WTC11 (cell line): ENCODE measurements at regions not wholly inside any gene's neighbourhood (a gene's known extent, or its start where the extent isn't known, plus 50 kb on each side); places are given as distances from the start of the nearest gene placed in this dataset.

Experiments used
- ATAC-seq: fragments of 200-7000 bp; cut with Tn5 transposase; 2 replicates; pipeline ENCODE4 v1.10.0; 2021; ENCODE audit warnings: mild to moderate bottlenecking, moderate library complexity
- CTCF ChIA-PET: fragments of 300-600 bp; sonication (Branson Sonifier 250); formaldehyde crosslinking; loops from one replicate; lab custom pipeline; 2021; ENCODE audit warnings: antibody characterized with exemption; lab: Charles Lee
- POLR2A ChIA-PET: fragments of 350-600 bp; sonication (Branson Sonifier 250); formaldehyde crosslinking; loops from one replicate; lab custom pipeline; 2021; ENCODE audit warnings: antibody characterized with exemption; lab: Charles Lee
- DNase-seq: peaks from one replicate; pipeline ENCODE4 v3.0.0; 2021; ENCODE audit warnings: low spot score
- H3K27ac Mint-ChIP-seq: 2 replicates; pipeline ENCODE4 v1.8.0; 2021; ENCODE audit warnings: mixed read lengths
- H3K27me3 Mint-ChIP-seq: 2 replicates; pipeline ENCODE4 v1.8.0; 2021; ENCODE audit warnings: low read depth, mild to moderate bottlenecking, moderate library complexity, mixed read lengths
- H3K36me3 Mint-ChIP-seq: 2 replicates; pipeline ENCODE4 v1.8.0; 2021; ENCODE audit warnings: mixed read lengths
- H3K4me1 Mint-ChIP-seq: 2 replicates; pipeline ENCODE4 v1.8.0; 2022; ENCODE audit warnings: mixed read lengths
- H3K4me3 Mint-ChIP-seq: 2 replicates; pipeline ENCODE4 v1.8.0; 2021; ENCODE audit warnings: mild to moderate bottlenecking, moderate library complexity, mixed read lengths
- H3K9me3 Mint-ChIP-seq: 2 replicates; pipeline ENCODE4 v1.8.0; 2021; ENCODE audit warnings: mixed read lengths
- CREB1 ChIP-seq: sonication (generic); formaldehyde crosslinking; IDR thresholded peaks from 2 replicates; pipeline ENCODE4 v1.8.0; 2023; ENCODE audit warnings: mild to moderate bottlenecking, missing genetic modification reagents
- CREM ChIP-seq: sonication (generic); formaldehyde crosslinking; IDR thresholded peaks from 2 replicates; pipeline ENCODE4 v1.8.1; 2022; ENCODE audit warnings: mild to moderate bottlenecking, missing genetic modification reagents, moderate library complexity
- ELF4 ChIP-seq: sonication (generic); formaldehyde crosslinking; IDR thresholded peaks from 2 replicates; pipeline ENCODE4 v1.8.1; 2022; ENCODE audit warnings: low read depth, mild to moderate bottlenecking, moderate library complexity, missing genetic modification reagents
- ESRRA ChIP-seq: sonication (generic); formaldehyde crosslinking; IDR thresholded peaks from 2 replicates; pipeline ENCODE4 v1.8.1; 2022; ENCODE audit warnings: mild to moderate bottlenecking, missing genetic modification reagents, borderline replicate concordance
- FOXJ3 ChIP-seq: sonication (generic); formaldehyde crosslinking; IDR thresholded peaks from 2 replicates; pipeline ENCODE4 v1.9.0; 2021; ENCODE audit warnings: missing genetic modification reagents, mild to moderate bottlenecking, borderline replicate concordance
- FOXK1 ChIP-seq: sonication (generic); formaldehyde crosslinking; IDR thresholded peaks from 2 replicates; pipeline ENCODE4 v1.8.0; 2022; ENCODE audit warnings: mild to moderate bottlenecking, moderate library complexity, missing genetic modification reagents
- FOXP1 ChIP-seq: sonication (generic); formaldehyde crosslinking; IDR thresholded peaks from 2 replicates; pipeline ENCODE4 v1.8.0; 2022; ENCODE audit warnings: missing genetic modification reagents, mild to moderate bottlenecking, moderate library complexity, borderline replicate concordance
- GTF2I ChIP-seq: fragments of 250-450 bp; sonication (Bioruptor Pico); conservative IDR thresholded peaks from 2 replicates; pipeline ENCODE4 v1.4.0; 2021; ENCODE audit warnings: mild to moderate bottlenecking
- HMGA2 ChIP-seq: fragments of 250-450 bp; sonication (Bioruptor Pico); IDR thresholded peaks from 2 replicates; pipeline ENCODE4 v1.4.0; 2021; ENCODE audit warnings: mild to moderate bottlenecking, moderate library complexity
- JAZF1 ChIP-seq: fragments of 250-450 bp; sonication (Bioruptor Pico); IDR thresholded peaks from 2 replicates; pipeline ENCODE4 v1.9.0; 2021; ENCODE audit warnings: moderate library complexity, mild to moderate bottlenecking, inconsistent platforms
- JUN ChIP-seq: sonication (generic); formaldehyde crosslinking; IDR thresholded peaks from 2 replicates; pipeline ENCODE4 v1.8.0; 2023; ENCODE audit warnings: mild to moderate bottlenecking, missing genetic modification reagents
- KAT7 ChIP-seq: sonication (generic); formaldehyde crosslinking; IDR thresholded peaks from 2 replicates; pipeline ENCODE4 v1.8.1; 2023; ENCODE audit warnings: missing genetic modification reagents, mild to moderate bottlenecking, borderline replicate concordance
- SMAD3 ChIP-seq: sonication (generic); formaldehyde crosslinking; IDR thresholded peaks from 2 replicates; pipeline ENCODE4 v1.8.0; 2022; ENCODE audit warnings: missing genetic modification reagents, mild to moderate bottlenecking, borderline replicate concordance
- TCF7 ChIP-seq: sonication (generic); formaldehyde crosslinking; IDR thresholded peaks from 2 replicates; pipeline ENCODE4 v1.8.0; 2022; ENCODE audit warnings: mild to moderate bottlenecking, low read depth, missing genetic modification reagents, moderate library complexity
- TEAD4 ChIP-seq: sonication (generic); formaldehyde crosslinking; IDR thresholded peaks from 2 replicates; pipeline ENCODE4 v1.8.0; 2022; ENCODE audit warnings: mild to moderate bottlenecking, missing genetic modification reagents
- ZNF121 ChIP-seq: sonication (generic); formaldehyde crosslinking; IDR thresholded peaks from 2 replicates; pipeline ENCODE4 v1.8.0; 2023; ENCODE audit warnings: missing genetic modification reagents
- ZNF219 ChIP-seq: sonication (generic); formaldehyde crosslinking; IDR thresholded peaks from 2 replicates; pipeline ENCODE4 v1.8.0; 2023; ENCODE audit warnings: missing genetic modification reagents, mild to moderate bottlenecking, borderline replicate concordance
- ZNF232 ChIP-seq: sonication (generic); formaldehyde crosslinking; IDR thresholded peaks from 2 replicates; pipeline ENCODE4 v1.8.0; 2022; ENCODE audit warnings: mild to moderate bottlenecking, missing genetic modification reagents
- ZNF263 ChIP-seq: sonication (generic); formaldehyde crosslinking; IDR thresholded peaks from 2 replicates; pipeline ENCODE4 v1.8.1; 2022; ENCODE audit warnings: low read depth, mild to moderate bottlenecking, moderate library complexity, missing genetic modification reagents
- ZNF317 ChIP-seq: sonication (generic); formaldehyde crosslinking; IDR thresholded peaks from 2 replicates; pipeline ENCODE4 v1.8.1; 2023; ENCODE audit warnings: low read depth, mild to moderate bottlenecking, moderate library complexity, missing genetic modification reagents, borderline replicate concordance
- ZNF671 ChIP-seq: fragments of 250-450 bp; sonication (Bioruptor Pico); IDR thresholded peaks from 2 replicates; pipeline ENCODE4 v1.8.0; 2021; ENCODE audit warnings: mild to moderate bottlenecking
- TF ChIP-seq, protein P1 (sequence below): sonication (generic); formaldehyde crosslinking; IDR thresholded peaks from 2 replicates; pipeline ENCODE4 v1.8.0; 2022; ENCODE audit warnings: mild to moderate bottlenecking, missing genetic modification reagents
- TF ChIP-seq, protein P2 (sequence below): sonication (generic); formaldehyde crosslinking; IDR thresholded peaks from 2 replicates; pipeline ENCODE4 v1.8.0; 2022; ENCODE audit warnings: mild to moderate bottlenecking, missing genetic modification reagents
- TF ChIP-seq, protein P3 (sequence below): fragments of 250-450 bp; sonication (Bioruptor Pico); IDR thresholded peaks from 2 replicates; pipeline ENCODE4 v1.9.0; 2021; ENCODE audit warnings: mild to moderate bottlenecking
- TF ChIP-seq, protein P4 (sequence below): fragments of 250-450 bp; sonication (Bioruptor Pico); IDR thresholded peaks from 2 replicates; pipeline ENCODE4 v1.9.0; 2021; ENCODE audit warnings: mild to moderate bottlenecking, borderline replicate concordance
- TF ChIP-seq, protein P5 (sequence below): sonication (generic); formaldehyde crosslinking; IDR thresholded peaks from 2 replicates; pipeline ENCODE4 v1.8.0; 2022; ENCODE audit warnings: missing genetic modification reagents

DNA sequence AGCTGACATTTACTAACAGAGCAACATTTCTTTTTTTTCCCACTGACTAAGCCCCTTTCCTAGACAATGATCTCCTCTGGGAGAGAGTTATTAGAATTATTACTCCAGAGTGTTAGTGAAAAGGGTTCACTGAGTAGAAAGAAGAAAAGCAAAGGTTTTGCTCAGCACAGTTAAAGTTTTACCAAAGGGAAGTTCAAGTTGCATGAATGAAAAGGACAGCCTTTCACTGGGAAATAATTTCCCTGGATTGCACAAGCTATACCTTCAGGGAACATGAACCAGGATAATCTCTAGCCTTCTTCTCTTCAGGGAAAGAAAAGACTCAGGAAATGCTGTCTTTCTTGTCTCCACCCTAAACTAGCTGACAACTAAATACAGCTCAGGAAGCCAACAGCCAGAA, 71.4 kb upstream of the ESRRG start:
- TF ChIP-seq FOXJ3 (CRISPR knock-in tag) (no peak), FOXP1 (CRISPR knock-in tag) (no peak), ZNF219 (no peak), SMAD3 (CRISPR knock-in tag) (no peak), ZNF671 (CRISPR knock-in tag) (no peak), JAZF1 (CRISPR knock-in tag) (no peak), ESRRA (CRISPR knock-in tag) (no peak), ZNF263 (CRISPR knock-in tag) (no peak), TEAD4 (CRISPR knock-in tag) (no peak), ZNF232 (CRISPR knock-in tag) (no peak), CREB1 (CRISPR knock-in tag) (no peak), FOXK1 (CRISPR knock-in tag) (no peak), ZNF317 (no peak), ZNF121 (CRISPR knock-in tag) (no peak), GTF2I (CRISPR knock-in tag) (no peak), CREM (no peak)
- TF ChIP-seq, protein P1, sequence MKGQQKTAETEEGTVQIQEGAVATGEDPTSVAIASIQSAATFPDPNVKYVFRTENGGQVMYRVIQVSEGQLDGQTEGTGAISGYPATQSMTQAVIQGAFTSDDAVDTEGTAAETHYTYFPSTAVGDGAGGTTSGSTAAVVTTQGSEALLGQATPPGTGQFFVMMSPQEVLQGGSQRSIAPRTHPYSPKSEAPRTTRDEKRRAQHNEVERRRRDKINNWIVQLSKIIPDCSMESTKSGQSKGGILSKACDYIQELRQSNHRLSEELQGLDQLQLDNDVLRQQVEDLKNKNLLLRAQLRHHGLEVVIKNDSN (CRISPR knock-in tag), result no peak
- TF ChIP-seq, protein P2, sequence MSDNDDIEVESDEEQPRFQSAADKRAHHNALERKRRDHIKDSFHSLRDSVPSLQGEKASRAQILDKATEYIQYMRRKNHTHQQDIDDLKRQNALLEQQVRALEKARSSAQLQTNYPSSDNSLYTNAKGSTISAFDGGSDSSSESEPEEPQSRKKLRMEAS (CRISPR knock-in tag), result no peak
- TF ChIP-seq, protein P3, sequence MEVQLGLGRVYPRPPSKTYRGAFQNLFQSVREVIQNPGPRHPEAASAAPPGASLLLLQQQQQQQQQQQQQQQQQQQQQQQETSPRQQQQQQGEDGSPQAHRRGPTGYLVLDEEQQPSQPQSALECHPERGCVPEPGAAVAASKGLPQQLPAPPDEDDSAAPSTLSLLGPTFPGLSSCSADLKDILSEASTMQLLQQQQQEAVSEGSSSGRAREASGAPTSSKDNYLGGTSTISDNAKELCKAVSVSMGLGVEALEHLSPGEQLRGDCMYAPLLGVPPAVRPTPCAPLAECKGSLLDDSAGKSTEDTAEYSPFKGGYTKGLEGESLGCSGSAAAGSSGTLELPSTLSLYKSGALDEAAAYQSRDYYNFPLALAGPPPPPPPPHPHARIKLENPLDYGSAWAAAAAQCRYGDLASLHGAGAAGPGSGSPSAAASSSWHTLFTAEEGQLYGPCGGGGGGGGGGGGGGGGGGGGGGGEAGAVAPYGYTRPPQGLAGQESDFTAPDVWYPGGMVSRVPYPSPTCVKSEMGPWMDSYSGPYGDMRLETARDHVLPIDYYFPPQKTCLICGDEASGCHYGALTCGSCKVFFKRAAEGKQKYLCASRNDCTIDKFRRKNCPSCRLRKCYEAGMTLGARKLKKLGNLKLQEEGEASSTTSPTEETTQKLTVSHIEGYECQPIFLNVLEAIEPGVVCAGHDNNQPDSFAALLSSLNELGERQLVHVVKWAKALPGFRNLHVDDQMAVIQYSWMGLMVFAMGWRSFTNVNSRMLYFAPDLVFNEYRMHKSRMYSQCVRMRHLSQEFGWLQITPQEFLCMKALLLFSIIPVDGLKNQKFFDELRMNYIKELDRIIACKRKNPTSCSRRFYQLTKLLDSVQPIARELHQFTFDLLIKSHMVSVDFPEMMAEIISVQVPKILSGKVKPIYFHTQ, result no peak
- TF ChIP-seq, protein P4, sequence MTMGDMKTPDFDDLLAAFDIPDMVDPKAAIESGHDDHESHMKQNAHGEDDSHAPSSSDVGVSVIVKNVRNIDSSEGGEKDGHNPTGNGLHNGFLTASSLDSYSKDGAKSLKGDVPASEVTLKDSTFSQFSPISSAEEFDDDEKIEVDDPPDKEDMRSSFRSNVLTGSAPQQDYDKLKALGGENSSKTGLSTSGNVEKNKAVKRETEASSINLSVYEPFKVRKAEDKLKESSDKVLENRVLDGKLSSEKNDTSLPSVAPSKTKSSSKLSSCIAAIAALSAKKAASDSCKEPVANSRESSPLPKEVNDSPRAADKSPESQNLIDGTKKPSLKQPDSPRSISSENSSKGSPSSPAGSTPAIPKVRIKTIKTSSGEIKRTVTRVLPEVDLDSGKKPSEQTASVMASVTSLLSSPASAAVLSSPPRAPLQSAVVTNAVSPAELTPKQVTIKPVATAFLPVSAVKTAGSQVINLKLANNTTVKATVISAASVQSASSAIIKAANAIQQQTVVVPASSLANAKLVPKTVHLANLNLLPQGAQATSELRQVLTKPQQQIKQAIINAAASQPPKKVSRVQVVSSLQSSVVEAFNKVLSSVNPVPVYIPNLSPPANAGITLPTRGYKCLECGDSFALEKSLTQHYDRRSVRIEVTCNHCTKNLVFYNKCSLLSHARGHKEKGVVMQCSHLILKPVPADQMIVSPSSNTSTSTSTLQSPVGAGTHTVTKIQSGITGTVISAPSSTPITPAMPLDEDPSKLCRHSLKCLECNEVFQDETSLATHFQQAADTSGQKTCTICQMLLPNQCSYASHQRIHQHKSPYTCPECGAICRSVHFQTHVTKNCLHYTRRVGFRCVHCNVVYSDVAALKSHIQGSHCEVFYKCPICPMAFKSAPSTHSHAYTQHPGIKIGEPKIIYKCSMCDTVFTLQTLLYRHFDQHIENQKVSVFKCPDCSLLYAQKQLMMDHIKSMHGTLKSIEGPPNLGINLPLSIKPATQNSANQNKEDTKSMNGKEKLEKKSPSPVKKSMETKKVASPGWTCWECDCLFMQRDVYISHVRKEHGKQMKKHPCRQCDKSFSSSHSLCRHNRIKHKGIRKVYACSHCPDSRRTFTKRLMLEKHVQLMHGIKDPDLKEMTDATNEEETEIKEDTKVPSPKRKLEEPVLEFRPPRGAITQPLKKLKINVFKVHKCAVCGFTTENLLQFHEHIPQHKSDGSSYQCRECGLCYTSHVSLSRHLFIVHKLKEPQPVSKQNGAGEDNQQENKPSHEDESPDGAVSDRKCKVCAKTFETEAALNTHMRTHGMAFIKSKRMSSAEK, result no peak
- no peaks in the 10 kb centered on the region for H3K36me3 Mint-ChIP-seq
- POLR2A ChIA-PET, result no interaction called here
- no peaks in the 10 kb centered on the region for H3K27me3 Mint-ChIP-seq
- no peaks in the 10 kb centered on the region; the same call in 1 of the 2 replicates for H3K9me3 Mint-ChIP-seq
- CTCF ChIA-PET, result no interaction called here
- H3K4me1 Mint-ChIP-seq, result no peaks in the 10 kb centered on the region
- H3K27ac Mint-ChIP-seq, result no peak overlapping the region
- no peak for ATAC-seq
- no peak overlapping the region for H3K4me3 Mint-ChIP-seq
- no peak for DNase-seq

DNA sequence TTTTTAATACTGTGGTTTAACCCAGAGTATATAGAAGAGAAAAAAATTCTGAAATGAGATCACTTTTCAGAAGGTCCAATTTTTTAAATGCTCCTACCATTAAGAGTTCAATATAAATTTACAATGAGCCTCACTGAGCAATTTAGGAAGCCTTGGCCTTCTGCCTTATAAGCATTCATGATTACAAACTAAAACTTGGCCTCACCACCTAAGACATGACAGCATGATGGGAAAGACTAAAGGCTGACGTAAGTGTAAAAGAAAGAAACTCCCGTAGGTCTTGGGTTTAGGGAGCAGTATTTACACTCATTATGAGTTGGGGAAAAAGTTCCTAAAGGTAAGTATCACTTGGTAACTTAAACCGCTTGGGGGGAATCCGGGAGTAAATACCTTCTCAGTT, 70.7 kb upstream of the ESRRG start:
- H3K4me1 Mint-ChIP-seq, result no peaks in the 10 kb centered on the region
- H3K36me3 Mint-ChIP-seq, result no peaks in the 10 kb centered on the region
- DNase-seq (no peak), ATAC-seq (no peak)
- POLR2A ChIA-PET, result no interaction called here
- CTCF ChIA-PET, result interaction anchor here (1.1 to 1.4 kb wide), 2 partner anchors 9 to 44 kb away, joined by 3 to 4 read pairs; no protein-coding TSS in a partner anchor
- peaks cover under 1% of the 10 kb centered on the region for H3K9me3 Mint-ChIP-seq
- no peaks in the 10 kb centered on the region for H3K27me3 Mint-ChIP-seq
- H3K4me3 Mint-ChIP-seq, result no peak overlapping the region
- H3K27ac Mint-ChIP-seq, result no peak overlapping the region
- TF ChIP-seq KAT7 (no peak), ELF4 (CRISPR knock-in tag) (no peak), TCF7 (CRISPR knock-in tag) (no peak), HMGA2 (CRISPR knock-in tag) (no peak), JUN (no peak)
- TF ChIP-seq, protein P5, sequence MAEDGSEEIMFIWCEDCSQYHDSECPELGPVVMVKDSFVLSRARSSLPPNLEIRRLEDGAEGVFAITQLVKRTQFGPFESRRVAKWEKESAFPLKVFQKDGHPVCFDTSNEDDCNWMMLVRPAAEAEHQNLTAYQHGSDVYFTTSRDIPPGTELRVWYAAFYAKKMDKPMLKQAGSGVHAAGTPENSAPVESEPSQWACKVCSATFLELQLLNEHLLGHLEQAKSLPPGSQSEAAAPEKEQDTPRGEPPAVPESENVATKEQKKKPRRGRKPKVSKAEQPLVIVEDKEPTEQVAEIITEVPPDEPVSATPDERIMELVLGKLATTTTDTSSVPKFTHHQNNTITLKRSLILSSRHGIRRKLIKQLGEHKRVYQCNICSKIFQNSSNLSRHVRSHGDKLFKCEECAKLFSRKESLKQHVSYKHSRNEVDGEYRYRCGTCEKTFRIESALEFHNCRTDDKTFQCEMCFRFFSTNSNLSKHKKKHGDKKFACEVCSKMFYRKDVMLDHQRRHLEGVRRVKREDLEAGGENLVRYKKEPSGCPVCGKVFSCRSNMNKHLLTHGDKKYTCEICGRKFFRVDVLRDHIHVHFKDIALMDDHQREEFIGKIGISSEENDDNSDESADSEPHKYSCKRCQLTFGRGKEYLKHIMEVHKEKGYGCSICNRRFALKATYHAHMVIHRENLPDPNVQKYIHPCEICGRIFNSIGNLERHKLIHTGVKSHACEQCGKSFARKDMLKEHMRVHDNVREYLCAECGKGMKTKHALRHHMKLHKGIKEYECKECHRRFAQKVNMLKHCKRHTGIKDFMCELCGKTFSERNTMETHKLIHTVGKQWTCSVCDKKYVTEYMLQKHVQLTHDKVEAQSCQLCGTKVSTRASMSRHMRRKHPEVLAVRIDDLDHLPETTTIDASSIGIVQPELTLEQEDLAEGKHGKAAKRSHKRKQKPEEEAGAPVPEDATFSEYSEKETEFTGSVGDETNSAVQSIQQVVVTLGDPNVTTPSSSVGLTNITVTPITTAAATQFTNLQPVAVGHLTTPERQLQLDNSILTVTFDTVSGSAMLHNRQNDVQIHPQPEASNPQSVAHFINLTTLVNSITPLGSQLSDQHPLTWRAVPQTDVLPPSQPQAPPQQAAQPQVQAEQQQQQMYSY (CRISPR knock-in tag), result no peak
